ENCODE measurements at regions not wholly inside any gene's neighbourhood (a gene's known extent, or its start where the extent isn't known, plus 50 kb on each side); places are given as distances from the start of the nearest gene placed in this dataset.

DNA sequence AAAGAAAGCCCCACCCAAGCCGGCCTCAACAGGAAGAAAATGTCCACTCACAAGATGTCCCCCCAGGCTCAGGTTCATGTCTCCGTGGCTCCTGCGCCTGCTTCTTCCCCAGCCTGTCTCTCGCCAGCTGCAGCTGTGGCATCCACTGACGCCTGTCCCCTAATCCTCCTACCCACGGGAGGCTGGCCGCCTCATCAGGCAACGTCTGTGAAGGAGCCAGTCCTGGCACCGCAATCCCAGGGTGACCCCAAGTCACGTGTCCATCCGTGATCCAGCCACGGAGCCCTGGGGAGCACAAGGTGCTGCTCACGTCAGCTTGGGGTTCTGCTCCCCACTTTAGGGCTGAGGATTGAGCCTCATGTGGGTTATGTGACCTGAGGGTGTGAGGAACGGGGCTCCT is 640.3 kb downstream of the CDH26 start:
- no peak for ATAC-seq
- Mint-ChIP-seq H3K27ac (no peak overlapping the region), H3K9me3 (no peaks in the 10 kb centered on the region), H3K36me3 (ENCODE audit: low read depth) (no peaks in the 10 kb centered on the region), H3K4me1 (ENCODE audit: low read depth) (no peaks in the 10 kb centered on the region), H3K27me3 (no peaks in the 10 kb centered on the region), H3K4me3 (no peak overlapping the region)
- no peak for DNase-seq
- intact Hi-C loops (cut with micrococcal nuclease): no loop called here
- TF ChIP-seq, protein P1, sequence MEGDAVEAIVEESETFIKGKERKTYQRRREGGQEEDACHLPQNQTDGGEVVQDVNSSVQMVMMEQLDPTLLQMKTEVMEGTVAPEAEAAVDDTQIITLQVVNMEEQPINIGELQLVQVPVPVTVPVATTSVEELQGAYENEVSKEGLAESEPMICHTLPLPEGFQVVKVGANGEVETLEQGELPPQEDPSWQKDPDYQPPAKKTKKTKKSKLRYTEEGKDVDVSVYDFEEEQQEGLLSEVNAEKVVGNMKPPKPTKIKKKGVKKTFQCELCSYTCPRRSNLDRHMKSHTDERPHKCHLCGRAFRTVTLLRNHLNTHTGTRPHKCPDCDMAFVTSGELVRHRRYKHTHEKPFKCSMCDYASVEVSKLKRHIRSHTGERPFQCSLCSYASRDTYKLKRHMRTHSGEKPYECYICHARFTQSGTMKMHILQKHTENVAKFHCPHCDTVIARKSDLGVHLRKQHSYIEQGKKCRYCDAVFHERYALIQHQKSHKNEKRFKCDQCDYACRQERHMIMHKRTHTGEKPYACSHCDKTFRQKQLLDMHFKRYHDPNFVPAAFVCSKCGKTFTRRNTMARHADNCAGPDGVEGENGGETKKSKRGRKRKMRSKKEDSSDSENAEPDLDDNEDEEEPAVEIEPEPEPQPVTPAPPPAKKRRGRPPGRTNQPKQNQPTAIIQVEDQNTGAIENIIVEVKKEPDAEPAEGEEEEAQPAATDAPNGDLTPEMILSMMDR (IDR thresholded peaks at IDR 0.05): no peak
- ChIA-PET CTCF (interaction anchor here (1.0 kb wide), 1 partner anchor 10 kb away, joined by 3 read pairs; no protein-coding TSS in a partner anchor), POLR2A (no interaction called here)

DNA sequence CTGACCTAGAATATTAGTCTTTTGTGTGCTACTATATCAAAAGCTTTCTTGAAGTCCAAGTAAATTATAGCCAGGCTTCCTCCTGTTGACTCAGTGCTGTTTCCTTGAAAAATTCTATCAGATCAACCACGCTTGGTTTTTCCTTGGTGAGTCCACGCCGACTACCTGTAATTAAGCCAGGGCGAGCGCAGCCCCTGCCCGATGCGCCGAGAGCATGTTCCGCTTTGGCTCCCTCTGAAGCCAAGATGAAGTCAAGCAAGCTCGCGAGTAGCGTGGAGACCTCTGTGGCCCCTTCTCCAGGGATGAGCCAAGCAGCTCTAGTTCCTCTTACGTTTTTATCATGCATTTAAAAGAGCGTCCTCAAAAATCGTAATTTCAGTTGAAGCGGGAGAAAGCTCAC is 641.2 kb downstream of the CDH26 start:
- H3K27ac Mint-ChIP-seq: no peak overlapping the region
- no peaks in the 10 kb centered on the region for H3K9me3 Mint-ChIP-seq
- no peak for DNase-seq
- POLR2A ChIA-PET: no interaction called here
- H3K4me1 Mint-ChIP-seq (ENCODE audit: low read depth): no peaks in the 10 kb centered on the region
- no peak overlapping the region for H3K4me3 Mint-ChIP-seq
- H3K36me3 Mint-ChIP-seq (ENCODE audit: low read depth): no peaks in the 10 kb centered on the region
- CTCF ChIA-PET: interaction anchor here (1.0 kb wide), 1 partner anchor 9 kb away, joined by 3 read pairs; no protein-coding TSS in a partner anchor
- intact Hi-C loops (cut with micrococcal nuclease): no loop called here
- TF ChIP-seq, protein P1 (IDR thresholded peaks at IDR 0.05): no peak
- H3K27me3 Mint-ChIP-seq: peaks cover 1% of the 10 kb centered on the region
- ATAC-seq: no peak

DNA sequence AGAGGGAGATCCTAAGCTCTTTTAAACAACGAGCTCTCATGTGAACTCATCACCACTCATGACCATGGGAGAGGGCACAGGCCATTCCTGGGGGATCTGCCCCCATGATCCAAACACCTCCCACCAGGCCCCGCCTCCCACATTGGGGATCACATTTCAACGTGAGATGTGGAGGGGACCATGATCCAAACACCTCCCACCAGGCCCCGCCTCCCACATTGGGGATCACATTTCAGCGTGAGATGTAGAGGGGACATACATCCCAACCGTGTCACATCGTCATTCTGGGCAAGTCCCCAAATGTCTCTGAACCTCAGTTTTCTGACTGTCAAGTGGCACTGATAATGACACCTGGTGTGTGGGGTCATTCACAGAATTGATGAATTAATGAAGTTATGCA is 641.8 kb downstream of the CDH26 start:
- Mint-ChIP-seq H3K27ac (no peak overlapping the region), H3K36me3 (ENCODE audit: low read depth) (no peaks in the 10 kb centered on the region), H3K27me3 (peaks cover 1% of the 10 kb centered on the region), H3K4me1 (ENCODE audit: low read depth) (no peaks in the 10 kb centered on the region), H3K9me3 (no peaks in the 10 kb centered on the region), H3K4me3 (no peak overlapping the region)
- intact Hi-C loops (cut with micrococcal nuclease): no loop called here
- no peak for DNase-seq
- TF ChIP-seq, protein P1 (IDR thresholded peaks at IDR 0.05): no peak
- no peak for ATAC-seq
- CTCF ChIA-PET: no interaction called here
- POLR2A ChIA-PET: no interaction called here

DNA sequence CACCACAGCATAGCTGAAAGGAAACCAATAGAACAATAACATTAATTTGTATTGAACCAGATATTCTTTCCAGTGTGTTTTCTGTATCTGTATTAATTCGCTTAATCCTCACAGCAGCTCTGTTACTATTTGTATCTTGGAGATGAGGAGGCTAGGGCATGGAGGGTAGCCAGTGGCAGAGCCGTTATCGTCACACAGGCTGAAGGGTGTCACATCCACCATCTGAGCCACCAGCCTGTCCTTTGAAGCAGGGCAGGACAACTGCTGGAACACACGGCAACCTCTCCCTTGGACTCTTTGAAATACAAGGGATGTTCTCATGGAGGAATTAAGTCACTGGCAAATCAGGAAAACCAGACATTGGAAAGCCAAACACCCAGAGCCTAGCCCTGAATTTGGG is 628.0 kb upstream of the CDH4 start:
- Mint-ChIP-seq H3K4me1 (ENCODE audit: low read depth) (no peaks in the 10 kb centered on the region), H3K27me3 (peaks cover 15% of the 10 kb centered on the region), H3K36me3 (ENCODE audit: low read depth) (no peaks in the 10 kb centered on the region), H3K4me3 (no peak overlapping the region), H3K9me3 (no peaks in the 10 kb centered on the region), H3K27ac (no peak overlapping the region)
- ChIA-PET CTCF (no interaction called here), POLR2A (no interaction called here)
- intact Hi-C loops (cut with micrococcal nuclease): no loop called here
- ATAC-seq (no peak), DNase-seq (no peak)
- TF ChIP-seq, protein P1 (IDR thresholded peaks at IDR 0.05): no peak

DNA sequence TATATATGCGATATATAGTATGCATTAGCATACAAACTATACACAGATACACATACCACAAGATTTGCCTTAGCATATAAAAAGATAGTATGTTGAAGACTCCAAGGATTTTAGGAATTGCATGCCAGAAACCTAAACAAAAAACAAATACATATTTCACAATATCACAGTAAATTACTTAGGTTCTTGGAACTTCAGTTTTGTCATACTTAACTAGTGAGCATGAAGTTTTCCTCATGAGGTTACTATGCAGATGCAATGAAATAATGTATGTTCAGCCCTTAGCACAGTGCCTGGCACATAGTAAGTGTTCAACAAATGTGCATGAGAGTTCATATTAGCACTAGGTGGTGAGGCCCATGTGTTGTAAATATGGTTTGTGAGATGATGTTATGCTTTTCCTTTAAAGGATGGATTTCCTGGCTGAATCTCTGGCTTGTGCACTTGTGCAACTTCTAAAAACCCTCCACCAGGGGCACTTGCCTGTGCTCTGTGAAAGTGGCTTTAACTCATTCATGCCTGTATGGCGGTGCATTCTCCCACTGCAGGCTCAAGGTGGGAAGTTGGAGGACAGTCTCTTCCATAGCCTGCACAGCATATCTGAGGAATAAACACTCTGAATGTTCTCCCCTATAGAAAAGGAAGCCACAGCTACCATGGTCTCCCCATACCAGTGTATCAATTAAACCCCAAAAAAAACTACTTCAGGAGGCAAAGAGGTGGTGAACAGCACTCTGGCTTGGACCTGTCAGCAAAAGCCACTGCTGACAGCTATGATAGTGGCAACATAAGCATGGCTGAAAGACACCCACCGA is 624.1 kb upstream of the CDH4 start:
- Mint-ChIP-seq H3K9me3 (no peaks in the 10 kb centered on the region), H3K27me3 (no peaks in the 10 kb centered on the region), H3K4me3 (no peak overlapping the region), H3K27ac (no peak overlapping the region), H3K36me3 (ENCODE audit: low read depth) (no peaks in the 10 kb centered on the region), H3K4me1 (ENCODE audit: low read depth) (no peaks in the 10 kb centered on the region)
- DNase-seq (no peak), ATAC-seq (no peak)
- TF ChIP-seq, protein P1 (IDR thresholded peaks at IDR 0.05): no peak
- ChIA-PET POLR2A (no interaction called here), CTCF (no interaction called here)
- intact Hi-C loops (cut with micrococcal nuclease): no loop called here

Data from activated CD8-positive, alpha-beta T cell treated with anti-CD3 and anti-CD28 coated beads for 36 hours (primary cell).